ENCODE measurements at regions not wholly inside any gene's neighbourhood (a gene's known extent, or its start where the extent isn't known, plus 50 kb on each side); places are given as distances from the start of the nearest gene placed in this dataset.
"Not testable (repeated sequence)": the region's sequence is repeated elsewhere in the genome, so short reads cannot be mapped to it uniquely, and the experiment has no call there.

DNA sequence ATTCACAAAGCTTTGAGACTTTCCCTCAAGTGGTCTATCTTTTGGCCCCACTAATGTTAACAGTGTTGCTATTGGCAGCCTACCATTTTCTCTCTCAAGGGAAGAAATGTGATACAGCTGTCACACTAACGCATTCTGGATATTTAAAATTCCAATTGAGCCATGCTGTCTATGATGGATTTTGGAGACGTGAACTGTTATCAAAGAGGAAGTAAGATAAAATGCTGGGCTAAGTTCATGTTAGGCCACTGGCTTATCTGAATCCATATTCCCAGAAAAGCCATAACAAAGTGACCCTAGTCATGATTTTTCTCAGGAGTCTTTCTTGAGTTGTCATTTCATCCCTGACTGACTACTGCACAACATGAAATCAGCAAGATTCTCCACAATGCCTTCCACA is 200.2 kb downstream of the PHLDA1 start:
- DNase-seq, result no peak

DNA sequence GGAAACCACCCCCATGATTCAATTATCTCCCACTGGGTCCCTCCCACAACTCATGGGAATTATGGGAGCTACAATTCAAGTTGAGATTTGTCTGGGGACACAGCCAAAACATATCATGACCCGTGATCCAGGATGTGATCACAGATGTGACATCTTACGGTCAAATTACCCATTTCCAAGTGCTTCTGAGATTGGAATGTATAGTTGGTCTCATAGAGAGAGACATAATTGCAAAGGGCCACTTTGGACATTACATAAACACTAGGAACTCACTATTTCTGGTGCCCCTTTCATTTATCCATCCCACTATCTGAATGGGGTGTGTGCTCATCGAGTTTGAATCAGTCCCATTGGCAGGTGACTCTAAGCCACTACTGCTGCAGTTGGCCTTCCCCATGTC is 204.5 kb downstream of the PHLDA1 start:
- no peak for DNase-seq

DNA sequence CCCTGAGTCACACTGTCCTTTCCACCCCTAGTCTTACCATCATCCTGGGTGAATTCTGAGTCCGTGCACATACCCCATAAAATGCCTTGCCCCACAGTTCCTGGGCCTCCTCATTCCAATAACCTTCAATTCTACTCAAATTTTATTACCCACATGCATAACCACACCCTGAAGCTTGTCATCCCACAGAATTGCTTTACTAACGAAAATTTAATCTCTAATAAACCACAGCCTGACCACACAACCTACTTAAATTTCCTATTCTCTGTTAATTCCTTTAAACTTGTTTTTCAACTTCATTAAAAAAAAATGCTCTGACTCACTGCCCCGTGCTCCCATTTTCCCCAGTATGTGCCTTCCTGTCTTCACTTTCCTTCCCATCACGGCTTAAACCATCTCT is 205.9 kb downstream of the PHLDA1 start:
- no peak for DNase-seq

DNA sequence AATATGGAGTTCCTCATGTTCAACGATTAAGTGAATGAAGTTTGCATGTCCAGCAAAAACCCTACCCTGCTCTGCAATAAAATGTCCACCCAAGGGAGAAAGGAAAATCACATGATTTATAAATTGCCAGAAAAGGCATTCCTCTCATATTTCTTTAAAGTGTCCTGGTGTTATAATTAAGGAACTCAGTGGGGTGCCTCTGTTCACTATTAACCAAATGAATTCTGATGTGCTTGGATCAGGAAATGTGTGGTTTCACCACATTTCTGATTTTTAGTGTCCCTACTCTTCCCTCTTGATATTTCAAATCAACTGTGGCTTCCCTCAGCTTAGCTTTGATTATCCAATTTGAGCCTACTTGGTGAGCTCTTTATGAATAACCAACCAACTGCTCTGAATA is 208.1 kb downstream of the PHLDA1 start:
- DNase-seq, result no peak

DNA sequence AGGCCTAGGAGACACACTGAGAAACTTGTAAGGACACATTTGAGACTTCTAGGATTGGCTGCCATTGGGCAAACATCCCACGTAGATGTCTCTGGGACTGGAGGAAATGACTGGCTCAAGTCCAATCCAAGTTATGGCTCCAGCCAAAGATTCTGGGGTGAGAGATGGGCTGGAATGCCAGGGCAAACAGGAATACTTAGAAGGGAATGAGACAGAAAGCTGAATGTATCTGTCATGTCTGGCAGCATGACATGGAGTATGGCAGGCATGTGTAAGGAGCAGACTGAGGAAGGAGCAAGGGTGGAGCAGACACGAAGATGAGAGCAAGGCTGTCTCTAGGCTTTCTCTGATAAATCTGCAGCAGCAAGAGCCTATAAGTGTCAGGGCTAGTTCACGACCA is 209.2 kb downstream of the PHLDA1 start:
- no peak for DNase-seq

DNA sequence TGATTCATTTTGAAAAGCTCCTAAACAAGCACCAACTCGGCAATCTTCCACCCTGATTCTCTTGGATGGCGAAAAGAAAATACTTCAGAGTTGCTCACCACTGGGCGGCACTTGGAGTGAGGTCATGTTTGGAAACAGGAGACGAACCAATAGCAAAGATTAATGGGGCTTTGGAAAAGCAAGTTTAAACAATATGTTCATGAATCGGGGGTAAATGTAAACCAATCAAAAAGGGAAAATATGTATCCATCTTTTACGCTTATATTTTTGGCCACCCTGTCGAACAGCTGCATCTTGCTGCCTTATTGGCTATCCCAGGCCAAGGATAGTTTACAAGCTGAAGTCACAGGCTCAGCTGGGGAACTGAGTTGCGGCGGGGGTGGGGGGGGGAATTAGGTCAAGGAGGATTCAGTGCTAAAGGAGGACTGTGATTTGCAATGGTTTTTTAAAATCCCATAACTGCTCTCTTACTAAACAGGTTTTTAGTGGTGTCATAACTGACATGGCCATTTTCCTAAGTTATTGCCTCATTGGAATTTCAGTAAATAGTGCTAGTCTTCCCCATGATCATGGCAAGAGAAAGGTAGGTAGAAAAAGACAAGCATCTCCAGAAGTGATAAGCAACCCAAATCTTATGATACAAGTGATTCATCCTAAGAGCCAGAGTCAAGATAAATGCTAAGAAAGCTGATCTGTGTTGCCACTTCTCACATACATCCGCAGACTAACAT is 210.6 kb downstream of the PHLDA1 start:
- DNase-seq, result no peak

DNA sequence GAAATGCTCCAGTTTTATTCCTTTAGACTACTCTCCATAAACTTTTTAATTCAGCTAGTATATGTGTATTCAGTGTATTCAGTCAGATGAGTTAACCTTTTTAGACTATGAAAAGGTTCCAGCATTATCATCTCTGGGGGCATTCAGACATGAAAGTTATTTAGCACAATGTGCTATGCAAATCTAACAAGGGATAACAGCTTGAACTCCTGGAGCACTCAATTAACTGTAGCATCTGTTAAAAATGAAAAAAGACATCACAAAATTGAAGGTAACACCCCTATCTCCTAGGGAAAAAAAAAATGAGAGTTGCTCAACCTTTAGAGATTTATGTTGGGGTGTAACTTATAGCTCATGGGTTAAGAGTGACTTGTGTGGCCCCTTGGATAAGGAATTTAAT is 211.5 kb downstream of the PHLDA1 start:
- no peak for DNase-seq

DNA sequence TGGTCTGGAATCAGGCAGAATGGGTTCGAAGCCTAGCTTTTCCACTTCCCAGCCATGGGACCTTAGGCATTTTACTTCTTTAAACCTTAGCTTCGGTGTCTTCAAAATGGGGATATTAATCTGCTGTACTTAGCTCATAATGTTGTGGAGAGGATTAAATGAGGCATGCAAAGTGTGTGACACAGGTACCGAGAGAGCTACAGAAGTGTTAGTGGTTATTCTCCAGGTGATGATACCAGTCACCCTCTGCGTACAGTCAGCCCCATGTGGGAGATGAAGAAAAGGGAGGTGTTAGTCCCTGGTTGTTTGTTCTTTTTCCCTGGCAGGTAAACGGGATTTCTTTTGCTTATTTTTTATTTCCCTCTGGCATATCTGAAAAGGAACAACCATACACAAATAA is 212.1 kb downstream of the PHLDA1 start:
- DNase-seq, result no peak

DNA sequence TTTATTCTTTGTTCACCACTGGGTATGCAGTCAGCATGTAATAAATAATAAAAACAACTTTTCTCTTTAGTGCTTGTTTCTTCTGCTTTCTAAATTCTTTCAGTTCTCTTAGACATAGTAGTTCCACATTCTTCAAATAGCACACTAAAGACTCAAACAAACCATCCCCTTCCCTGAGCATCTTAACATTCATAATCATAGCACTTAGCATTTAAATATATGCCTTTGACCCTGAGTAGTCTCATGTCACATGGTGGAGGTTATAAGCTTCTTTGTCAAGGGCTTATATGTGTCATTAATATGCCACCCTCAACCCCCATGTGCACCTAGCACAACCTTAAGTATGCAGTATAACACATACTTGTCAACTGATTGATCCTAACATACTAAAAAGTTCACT is 212.7 kb downstream of the PHLDA1 start:
- no peak for DNase-seq

DNA sequence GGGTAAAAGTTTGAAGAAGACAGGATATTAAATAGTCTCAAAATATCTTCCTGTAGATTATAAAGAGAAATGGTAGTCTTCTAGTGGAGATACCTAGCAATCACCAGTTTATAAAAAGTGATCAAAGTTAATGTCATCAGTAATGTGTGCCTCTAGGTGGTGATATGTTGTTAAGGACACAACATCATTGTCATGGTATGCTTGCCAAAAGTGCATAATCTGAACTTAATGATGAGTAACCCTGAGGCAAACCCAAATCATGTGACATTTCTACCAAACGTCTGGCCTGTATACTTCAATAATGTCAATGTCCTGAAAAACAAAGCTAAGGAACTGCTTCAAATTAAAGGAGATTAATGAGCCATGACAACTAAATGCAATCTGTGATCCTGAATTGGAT is 214.7 kb downstream of the PHLDA1 start:
- no peak for DNase-seq

DNA sequence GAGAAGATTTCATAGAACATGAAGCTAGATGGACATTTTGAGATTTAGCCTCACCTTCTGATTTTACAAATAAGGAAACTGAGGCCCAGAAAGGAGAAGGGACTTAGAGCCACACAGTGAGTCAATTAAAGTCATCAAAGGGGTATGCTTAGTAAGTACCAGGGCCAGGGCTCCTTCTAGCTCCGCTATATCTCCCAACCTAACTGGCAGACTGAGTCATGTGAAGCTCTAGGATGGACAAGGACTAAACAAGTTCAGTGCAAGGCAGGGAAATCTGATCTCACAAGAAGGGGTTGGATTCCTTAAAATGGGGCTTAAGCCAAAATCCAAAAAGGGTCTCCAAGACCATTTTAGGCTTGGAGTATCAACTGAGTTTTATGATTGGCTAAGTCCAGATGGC is 215.8 kb downstream of the PHLDA1 start:
- no peak for DNase-seq

DNA sequence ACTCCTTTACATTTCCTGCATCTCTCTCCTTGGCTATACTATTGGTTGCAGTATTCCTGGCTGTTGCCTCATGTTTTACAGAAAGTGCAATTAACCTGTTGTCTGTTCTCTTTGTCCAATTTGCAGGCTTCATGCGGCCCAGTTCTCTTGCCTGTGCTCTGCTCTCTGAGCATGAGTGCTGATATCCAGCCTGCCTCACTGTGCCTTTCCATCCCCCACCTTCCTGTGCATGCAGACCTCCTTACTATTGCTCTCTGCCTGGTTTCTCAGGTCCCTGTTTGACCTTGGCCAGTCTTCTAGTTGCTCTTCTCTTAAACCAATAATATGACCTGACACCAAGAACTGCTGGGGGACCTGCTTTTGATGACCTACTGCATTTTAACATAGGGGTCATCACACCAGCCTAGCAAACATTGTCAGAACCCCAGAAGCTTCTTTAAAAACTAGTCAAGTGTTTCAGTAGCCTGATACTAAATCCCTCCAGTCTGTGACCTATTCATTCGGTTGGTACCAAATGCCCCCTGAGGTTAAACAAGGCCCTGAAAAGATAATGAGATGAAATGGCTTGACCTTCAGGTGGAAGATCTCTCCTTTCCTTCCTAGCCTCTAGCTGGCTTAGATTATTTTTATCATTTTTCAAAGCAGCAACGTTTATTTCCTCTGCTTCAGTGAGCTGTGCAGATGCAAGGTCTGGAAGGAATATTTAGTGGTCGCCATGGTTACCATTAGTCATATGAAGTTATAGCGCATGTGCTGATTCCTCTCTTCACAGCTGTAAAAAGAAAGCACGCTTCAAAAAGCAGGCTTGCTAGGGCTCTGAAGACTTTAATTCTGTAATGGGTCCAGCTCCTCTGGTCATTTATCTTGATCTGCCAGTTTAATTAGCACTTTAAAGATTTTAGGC is 216.5 kb downstream of the PHLDA1 start:
- no peak for DNase-seq

DNA sequence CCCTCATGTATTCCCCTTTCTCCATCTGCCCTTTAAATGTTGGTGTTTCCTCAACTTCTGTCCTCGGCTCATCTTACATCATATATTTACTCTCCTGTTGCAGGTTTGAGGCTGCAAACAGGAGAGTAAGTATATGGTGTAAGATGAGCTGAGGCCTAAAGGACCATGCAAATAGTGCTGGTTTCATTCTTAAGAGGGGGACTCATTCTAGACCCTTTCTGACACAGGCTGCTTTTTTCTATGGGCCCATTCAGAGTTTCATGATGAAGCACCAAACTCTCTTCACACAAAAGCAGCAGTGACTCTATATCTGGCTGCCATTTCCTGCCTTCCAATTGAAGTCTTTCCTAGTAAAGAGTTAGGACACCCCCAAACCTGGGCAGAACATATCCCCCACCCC is 218.5 kb downstream of the PHLDA1 start:
- no peak for DNase-seq

DNA sequence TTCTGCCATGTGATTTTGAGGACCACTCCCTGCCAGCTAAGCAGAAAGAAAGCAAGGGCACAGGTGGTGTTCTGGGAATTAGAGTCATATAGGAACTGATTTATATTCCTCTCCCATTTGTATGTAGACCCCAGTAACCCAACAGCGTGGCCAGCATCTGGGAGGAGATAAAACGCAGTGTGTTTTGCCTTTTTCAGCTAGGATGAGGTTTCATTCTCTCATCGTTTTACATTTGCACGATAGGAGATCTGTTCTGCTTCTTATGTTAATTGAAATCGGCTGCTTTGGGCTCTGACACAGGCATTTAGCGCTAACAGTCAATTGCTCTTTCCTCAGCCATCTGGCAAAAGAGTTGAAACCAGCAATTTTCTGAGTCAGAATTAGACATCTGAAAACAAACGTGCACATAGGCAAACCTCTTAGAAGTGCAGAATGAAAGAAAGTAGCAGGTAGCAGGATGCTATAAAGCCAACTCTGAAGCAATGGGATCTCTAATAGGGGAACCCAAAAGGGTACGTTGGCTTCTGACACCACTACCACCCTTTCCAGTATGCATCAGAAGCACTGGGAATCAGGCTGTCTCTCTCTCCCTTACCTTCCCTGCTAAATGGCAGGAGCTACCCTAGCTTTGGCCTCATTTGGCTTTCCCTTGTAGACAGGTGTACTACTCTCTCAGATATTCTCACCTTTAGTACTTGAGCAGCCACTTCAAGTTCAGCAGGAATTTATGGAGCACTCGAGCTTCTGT is 219.1 kb downstream of the PHLDA1 start:
- peak; percentile 62 for DNase-seq

DNA sequence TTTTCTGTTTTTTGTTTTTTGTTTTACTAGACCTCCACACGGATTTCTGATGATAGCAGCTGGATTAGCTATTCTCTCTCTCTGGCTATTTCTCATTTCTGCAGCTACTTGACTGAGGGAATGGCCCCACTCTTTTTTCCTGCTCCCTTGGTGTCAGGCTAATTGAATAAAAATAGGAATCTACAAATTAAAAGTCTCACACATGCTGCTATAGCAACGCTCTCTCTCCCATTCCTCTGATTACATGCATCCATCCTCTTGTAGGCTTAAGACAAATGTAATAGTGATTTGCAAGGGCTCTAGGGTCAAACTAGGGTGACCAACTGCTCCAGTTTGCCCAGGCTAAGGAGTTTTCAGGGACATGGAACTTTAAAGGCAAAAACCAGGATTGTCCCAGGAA is 221.8 kb downstream of the PHLDA1 start:
- DNase-seq, result no peak

DNA sequence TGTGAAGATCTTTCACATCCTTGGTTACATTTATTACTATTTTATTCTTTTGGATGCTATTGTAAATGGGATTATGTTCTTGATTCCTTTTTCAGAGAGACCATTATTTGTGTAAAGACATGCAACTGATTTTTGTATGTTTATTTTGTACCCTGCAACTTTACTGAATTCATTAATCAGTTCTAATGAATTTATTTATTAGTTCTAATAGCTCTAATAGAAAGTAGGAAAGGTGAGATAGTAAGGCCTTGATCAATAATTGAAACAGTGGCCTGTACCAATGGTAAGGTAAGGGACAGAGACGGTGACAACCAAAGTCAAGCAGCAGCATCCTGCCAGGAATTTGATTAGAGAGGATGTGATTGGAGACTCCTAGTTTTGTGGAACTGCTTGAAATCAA is 224.1 kb downstream of the PHLDA1 start:
- no peak for DNase-seq

DNA sequence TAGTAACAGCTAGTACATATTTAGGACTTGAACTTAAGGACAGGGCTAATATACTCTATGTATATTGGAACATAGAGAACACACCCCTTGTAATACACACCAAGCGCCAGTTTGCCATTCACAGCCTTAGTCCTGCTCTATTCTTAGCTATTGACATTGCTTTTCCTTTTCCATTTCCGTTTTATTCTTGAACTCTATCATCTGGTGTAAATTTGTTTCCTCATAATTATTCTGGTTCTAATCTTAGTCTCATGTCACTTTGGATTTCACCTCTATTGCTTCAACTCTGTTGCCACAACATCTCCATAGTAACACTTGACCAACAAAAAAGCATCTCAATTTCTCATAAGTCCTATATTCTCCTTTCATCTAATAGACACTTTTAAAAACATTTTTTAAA is 225.7 kb downstream of the PHLDA1 start:
- no peak for DNase-seq

DNA sequence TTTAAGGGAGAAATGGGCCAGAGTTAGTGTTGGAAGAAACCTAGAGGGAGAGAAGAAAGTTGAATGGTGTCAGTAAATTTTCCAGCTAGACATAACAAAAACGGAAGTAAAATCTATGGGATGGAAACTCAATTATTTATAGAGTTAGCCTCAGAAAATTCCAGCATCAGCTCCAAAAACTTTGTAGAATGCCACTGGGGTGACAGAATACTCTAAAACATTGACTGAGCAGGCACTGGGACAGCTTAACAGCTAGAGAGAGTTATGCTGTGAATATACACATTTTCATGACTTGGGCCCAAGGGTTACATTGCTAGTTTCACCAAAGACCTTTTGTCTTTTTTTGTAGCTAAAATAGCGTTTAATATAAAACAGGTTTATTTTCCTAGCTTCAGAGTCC is 226.3 kb downstream of the PHLDA1 start:
- DNase-seq, result no peak

DNA sequence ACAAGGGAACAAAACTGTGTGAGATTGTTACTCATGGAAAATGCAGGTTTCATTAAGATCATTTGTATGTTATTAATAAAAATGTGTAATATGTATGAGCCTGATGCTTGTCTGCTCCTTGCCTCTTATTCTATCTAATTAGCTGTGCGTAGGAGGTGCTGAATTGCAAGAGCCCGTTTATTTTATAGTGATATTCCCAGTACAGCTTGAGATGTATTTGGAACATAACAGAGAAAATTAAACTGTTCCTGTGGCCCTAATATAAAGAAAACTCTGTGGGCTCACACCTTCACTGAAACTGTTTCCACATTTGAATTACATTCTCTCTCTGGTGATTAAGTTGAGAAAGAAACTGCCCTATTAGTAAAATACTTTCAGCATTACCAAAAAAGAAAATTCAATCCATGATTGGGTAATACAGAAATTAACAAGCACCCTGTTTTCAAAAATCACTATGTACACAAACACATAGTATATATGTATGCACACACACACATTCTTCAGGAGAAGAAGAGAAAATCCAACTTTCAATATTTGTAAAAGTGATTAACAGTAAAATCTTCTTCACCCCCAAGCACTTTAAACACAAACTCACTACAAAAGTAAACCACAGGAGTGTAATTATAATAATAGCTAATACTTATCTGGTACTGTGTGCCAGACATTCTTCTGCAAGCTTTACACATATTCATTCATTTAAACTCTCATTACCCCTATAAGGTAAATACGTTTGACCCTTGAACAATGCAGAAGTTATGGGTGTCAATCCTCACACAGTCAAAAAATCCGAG is 233.2 kb downstream of the PHLDA1 start:
- DNase-seq, result no peak

DNA sequence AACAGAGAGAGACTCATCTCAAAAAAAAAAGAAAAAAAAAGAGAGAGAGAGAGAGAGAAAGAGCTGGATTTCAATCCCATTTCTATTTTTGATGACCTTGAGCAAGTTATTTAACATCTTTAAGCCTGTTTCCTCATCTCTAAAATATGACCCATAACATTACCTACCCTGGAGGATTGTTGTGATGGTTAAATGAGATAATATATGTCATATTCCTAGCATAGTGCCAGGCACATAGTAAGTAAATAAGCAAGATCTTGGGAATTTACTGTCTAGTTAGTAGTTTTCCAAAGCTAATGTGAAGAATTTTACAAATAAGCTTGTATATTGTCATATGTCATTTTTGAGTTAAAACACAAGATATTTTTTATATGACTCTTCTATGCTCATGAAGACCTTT is 236.5 kb downstream of the PHLDA1 start:
- DNase-seq, result no peak

DNA sequence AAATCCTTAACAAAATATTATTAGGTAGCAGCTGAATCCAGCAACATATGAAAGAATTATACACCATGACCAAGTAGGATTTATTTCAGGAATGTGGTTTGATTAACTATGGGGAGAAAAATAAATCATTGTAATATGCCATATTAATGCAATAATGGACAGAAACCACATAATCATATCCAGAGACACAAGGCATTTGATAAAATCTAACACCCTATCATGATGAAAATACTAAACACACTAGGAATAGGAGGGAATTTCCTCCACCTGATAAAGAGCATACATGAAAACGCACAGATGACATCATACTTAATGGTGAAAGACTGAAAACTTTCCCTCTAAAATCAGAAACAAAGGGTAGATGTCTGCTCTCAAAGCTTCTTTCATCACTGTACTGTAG is 238.9 kb downstream of the PHLDA1 start:
- DNase-seq, result no peak

DNA sequence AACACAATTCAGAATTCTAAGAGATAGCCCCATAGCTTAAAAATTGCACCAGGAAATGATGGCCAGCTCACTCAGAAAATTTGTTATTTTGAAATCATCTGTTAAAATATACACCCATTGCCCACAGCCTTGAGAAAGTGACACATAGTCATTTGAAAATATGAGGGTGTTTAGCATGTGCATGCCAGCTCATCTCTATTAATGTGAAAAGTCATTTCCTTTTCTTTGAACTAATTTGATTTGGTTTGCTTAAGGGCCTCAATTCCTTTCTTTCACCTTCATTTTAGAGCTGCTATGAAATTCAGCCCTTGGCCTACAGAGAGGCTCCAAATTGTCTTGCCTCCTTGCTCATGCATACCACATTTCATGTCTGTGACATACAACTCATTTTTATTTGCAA is 241.4 kb downstream of the PHLDA1 start:
- DNase-seq, result no peak

DNA sequence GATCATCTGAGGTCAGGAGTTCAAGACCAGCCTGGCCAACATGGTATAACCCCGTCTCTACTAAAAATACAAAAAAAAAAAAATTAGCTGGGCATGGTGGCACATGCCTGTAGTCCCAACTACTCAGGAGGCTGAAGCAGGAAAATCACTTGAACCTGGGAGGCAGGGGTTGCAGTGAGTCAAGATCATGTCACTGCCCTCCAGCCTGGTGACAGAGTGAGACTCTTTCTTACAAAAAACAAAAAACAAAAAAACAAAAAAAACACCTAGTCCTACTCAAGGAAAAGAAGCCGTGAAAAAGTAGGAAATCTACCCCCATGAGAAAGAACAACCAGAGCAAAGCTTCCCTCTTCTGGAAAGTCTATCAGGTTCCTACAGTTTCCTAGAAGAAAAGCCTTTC is 244.4 kb downstream of the PHLDA1 start:
- DNase-seq, result not testable (repeated sequence)
